GM18507 (cell line): ENCODE measurements at regions not wholly inside any gene's neighbourhood (a gene's known extent, or its start where the extent isn't known, plus 50 kb on each side); places are given as distances from the start of the nearest gene placed in this dataset.

Experiments
- DNase-seq: peaks from one replicate; pipeline ENCODE4 v3.0.0; 2011; ENCODE audit warnings: low read depth; ENCODE audit not compliant: insufficient read length; ENCODE audit errors: extremely low spot score
- FAIRE-seq: peaks from 2 replicates; lab custom pipeline; 2011; peaks lifted over from hg19 to GRCh38; lab: Jason Lieb, UNC

DNA sequence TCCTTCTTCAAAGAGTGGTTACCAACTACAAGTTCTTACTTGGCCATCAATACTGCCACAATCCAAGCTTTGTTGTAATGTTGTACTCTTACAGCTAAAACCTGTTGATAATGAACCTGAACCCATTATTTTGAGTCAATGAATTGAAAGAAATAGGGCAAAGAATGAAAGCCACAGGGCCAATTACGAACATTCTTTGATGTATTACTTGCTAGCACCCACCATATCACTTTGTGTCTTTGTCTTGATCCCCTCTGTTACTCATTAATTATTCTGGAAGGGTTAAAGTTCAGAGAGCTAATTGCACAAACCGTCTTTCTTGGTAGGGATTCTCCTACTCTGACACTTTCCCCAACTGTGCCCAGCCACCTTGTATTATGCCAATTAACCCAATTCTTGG lies 53.2 kb upstream of the TFEC start:
- no peak for FAIRE-seq
- DNase-seq = no peak

DNA sequence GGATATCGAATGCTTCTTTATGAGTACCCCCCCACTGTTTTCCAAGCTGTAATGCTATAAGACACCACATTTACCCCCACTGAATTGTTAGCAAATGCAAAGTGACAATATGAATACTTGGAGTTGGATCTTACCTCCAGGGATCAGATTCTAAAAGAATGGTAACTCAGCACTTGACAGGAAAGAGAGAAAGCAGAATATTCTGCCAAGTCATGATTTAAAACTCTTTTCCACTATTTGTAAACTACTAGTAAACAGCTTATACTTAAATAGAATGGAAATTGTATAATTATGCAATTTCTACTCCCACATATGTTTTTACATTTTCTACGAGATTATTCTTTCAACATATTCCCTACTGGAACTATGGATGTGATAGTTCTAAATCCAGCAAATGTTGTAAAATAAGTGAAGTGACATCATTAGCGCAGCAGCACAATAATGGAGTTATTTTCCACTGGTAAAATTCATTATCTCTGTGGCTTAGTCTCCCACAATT lies 56.0 kb upstream of the TFEC start:
- no peak for DNase-seq
- no peak for FAIRE-seq

DNA sequence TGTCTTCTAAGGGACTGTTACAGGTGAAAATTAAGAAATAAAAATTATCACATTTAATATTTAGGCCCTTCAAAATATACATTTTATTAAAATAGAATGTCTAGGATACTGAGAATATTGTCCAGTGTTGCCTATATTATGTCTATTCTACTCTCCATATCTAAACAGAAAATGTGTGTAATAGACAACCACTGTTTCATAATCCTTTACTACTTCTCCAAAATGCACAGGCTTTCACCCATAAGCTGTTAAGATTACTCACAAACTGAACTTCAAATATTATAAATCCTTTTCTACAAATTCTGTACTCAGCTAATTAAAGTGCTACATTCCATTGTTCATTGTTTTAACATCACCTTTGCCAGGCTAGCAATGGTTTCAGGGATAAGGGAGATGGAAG lies 56.7 kb upstream of the TFEC start:
- FAIRE-seq (no peak), DNase-seq (no peak)

DNA sequence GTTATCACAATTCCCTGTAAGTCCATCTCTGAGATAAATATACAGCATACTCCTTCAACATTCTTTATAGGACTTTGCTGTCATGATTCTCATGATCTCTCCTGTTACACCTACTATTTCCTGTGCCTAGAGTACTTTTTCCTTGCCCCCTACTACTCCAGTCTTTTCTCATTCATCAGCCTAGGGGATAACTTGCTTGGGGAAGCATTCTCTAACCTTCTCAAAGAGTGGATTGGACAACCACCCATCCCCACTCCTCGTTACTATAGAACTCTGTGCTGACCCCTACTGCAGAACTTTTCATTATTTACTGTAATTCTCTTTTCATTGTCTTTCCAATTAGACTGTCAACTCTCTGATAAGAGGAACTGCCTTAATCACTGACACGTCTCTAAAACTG lies 57.4 kb upstream of the TFEC start:
- no peak for FAIRE-seq
- DNase-seq = no peak

DNA sequence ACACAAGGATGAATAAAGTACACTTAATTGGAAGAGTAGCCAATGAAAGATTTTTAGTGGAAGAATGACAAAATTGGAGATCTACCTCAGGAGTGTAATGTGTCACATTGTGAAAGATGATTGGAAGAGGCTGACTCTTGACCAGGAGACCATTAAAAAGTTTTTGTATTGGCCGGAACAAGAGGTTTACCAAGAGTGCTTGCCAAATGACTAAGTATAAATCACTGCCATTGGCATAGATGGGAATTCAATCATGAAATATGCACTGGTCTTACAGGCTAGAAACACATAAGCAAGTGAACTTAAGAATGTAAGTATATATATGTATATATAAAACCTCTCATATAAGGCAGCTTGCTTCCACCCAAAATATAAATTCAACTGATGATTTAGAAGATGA lies 58.7 kb upstream of the TFEC start:
- DNase-seq = no peak
- no peak for FAIRE-seq

DNA sequence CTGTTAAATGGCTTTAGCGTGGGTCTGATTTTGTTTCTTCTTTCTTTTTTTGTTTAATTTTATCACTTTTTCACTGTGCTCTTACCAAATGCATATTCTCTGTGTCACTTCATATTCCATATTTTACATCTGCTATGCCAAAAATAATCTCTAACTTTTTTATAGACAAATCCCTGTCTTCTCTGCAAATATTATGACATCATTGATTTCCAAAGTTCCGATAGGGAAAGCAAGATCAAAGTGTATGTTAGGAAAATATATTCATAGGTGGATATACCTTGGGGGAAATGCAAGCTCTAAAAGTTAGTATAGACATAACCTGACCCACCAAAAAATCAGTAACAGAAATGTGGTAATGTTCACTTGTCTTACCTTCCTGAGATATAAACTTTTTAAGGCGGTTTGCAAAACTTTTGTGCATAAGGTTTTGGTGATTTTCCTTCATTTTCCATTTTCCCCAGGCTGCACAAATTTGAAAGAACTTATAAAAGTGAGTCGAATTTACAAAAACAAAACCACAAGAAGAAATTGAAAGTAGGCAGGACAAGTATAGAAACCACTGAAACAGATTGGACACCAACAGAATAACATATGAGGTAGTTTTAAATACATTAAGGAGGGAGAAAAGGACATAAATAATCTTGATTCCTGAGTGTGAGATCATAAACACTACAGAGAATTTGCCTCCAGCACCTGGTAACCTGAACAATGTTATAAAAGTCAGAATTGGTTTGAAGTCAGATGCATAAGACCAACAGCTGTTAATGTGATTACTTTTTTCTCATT lies 63.1 kb upstream of the TFEC start:
- DNase-seq (no peak), FAIRE-seq (no peak)

DNA sequence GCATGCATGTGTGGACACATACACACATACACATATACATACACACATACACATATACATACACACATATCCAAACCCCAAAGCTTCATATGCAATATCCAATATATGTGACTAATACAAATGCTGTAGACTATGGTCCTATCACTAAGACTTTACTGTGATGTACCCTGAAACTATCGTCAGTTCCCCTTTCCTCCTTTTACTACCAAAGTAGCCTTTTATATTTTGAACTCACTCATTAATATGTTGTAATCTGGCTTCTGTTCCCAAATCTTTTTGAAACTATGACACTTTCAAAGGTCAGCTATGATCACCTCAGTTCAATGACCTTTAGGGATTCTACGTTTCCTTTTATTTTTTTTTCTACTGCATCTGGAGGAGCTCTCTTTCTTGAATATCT lies 64.8 kb upstream of the TFEC start:
- FAIRE-seq = no peak
- no peak for DNase-seq

DNA sequence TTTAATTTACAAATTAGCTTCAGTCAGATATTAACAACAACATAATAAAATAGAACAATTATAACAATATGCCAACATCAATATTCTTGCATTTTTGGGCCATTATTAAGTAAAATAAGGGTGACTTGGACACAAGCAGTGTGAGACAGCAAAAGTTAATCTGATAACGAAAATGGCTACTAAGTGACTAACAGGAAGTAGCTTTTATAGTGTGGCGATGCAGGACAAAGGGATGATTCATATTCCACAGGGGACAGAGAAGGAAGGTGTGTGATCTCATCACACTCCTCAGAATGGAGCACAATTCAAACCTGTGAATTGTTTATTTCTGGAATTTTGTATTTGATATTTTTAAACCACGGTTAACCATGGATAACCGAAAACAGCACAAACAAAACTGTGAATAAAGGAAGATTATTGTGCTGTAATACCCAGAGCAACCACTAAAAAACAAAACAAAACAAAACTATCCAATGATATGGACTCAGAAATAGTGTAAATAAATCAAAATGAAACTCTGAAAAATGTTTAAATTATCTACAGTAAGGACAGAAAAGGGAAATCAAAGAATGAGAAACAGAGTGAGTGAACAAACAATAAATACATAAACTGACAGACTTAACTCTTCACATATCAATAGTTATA lies 66.9 kb upstream of the TFEC start:
- DNase-seq = no peak
- no peak for FAIRE-seq

DNA sequence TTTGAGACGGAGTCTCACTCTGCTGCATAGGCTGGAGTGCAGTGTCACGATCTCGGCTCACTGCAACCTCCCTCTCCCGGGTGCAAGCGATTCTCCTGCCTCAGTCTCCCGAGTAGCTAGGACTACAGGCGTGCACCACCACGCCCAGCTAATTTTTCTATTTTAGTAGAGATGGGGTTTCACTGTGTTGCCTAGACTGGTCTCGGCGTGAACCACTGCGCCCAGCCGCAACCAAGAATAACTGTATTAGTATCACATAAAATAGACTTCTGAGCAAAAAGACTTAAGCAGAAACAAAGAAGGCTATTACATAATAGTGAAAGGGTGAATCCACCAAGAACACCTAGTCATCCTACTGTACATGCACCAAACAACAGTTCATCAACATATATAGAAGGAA lies 67.6 kb upstream of the TFEC start:
- FAIRE-seq = no peak
- DNase-seq = no peak

DNA sequence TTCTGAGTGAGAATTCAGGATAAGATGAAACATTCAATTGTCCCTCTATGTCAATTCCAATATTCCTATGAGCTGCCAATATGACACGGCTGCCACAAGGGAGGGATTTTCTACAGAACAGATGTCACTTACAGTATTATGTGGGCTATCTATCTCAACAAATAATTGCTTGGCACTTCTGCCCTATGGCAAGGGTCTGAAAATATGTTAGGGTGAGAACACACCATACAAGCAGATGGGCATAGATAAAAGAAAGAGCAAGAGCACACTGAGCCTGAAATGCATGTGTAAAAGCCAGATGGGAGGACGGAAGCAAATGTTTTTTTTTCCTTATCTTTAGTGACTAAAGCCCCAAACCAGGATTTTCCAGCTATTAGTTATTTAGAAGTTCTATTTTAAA lies 70.1 kb upstream of the TFEC start:
- DNase-seq (no peak), FAIRE-seq (no peak)

DNA sequence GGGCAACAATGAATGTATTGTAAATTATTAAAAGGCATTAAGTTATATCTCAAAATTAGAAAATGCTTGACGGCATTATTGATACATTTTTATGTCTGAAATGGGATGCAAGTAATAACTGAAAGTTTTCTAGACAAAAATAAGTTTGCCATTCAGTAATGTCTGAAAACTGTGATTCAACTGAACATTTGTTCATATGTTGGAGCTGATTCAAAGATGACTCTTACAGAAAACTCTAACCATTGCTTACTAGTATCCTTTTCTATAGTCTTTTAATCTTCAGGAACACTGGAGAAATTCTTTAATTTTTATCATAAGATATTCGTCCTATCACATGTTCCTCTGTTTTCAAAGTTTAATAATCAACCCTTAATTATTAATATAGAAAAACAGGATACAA lies 71.1 kb upstream of the TFEC start:
- FAIRE-seq (no peak), DNase-seq (no peak)

DNA sequence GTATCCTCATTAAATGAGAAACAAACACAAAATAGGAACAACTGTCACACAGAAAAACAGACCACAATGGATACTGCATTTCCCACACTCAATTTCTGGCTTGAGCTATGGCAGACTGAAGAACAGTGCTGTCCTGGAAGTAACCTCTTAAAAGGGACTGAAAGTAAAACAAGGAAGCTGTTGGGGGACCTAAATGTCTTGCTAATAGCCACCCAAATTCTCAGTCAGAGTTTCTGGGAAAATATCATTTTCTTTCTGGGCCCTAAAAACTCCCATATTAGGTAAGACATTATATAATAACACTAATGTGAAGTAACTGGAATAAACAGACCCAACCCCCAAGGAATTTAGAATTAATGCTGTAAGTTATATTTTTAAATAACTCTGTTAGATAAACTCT lies 80.9 kb upstream of the TFEC start:
- no peak for DNase-seq
- no peak for FAIRE-seq

DNA sequence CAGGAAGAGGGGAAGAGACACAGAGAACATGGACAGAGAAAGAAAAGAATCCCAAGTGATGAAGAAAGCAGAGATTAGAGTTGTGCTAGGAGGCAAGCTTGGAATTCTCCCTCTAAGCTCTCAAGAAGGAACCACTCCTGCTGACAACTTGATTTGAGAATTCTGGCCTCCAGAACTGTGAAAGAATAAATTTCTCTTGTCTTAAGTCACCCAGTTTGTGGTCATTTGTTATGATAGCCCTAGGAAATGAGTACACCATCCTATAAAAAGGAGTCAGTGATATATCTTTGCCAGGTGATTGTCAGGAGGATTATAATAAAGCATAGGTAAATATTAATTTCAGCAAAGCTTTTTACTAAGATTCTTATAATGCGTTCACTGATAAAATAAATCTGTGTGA lies 82.7 kb upstream of the TFEC start:
- DNase-seq (no peak), FAIRE-seq (no peak)

DNA sequence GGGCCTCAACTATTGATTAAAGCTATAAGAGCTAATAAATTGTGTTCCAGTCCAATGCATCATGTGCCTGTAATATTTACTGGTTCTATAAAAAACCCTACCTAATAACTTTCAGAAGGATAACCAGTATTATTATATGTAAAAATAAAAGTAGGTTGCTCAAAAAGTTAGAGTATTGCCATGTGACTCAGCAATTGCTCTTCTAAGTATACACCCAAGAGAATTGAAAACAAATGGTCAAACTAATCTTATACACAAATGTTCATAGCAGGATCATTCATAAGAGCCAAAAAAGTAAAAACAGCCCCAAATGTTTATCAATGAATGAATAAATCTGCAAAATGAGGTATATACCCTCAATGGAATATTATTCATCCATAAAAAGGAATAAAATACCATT lies 89.5 kb upstream of the TES start:
- no peak for FAIRE-seq
- DNase-seq = no peak

DNA sequence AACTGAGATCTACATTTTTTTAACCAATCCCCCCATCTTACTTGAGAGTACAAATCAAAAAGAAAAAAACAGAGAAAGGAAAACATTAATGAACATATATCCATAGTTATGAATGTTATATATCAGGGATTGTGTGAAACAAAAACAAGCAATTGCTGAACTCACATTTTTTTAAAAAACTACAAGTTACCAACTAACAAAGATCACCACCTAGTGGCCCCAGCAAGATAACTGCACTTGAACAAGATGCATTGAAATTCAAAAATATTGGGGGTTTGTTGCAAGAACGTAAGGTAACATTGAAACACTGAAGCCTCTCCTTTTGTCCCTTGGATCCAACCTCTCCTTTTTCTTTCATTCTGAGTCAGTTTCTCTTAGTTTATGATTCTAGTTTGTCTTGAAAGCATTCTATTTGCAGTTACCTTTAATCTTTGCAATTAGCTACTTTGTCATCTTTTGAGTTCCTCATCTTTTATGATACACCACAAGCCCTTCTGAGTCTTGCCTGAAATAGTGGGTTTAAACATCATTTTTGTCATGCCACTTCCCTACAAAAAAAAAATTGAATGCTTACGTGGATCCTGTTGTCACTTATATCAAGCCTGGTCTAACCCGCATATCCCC lies 87.3 kb upstream of the TES start:
- FAIRE-seq = peak; percentile 68
- peak; percentile 2 for DNase-seq

DNA sequence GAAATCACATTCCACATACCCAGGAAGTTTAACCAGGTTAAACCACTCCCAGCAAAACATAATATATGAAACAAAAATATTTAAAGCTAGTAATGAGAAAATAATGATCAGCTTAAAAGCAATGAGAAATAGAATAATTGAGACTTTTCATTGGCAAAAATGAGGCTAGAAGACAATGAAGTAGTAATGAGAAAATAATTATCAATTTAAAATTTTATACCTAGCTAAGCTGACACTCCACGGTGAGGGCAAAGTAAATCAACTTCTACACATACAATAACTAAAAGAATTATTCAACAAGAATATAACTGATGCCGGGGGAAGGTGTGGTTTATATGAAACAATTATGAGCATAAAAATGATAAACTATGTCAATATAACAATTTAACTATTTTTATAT lies 82.2 kb upstream of the TES start:
- no peak for DNase-seq
- FAIRE-seq = no peak

DNA sequence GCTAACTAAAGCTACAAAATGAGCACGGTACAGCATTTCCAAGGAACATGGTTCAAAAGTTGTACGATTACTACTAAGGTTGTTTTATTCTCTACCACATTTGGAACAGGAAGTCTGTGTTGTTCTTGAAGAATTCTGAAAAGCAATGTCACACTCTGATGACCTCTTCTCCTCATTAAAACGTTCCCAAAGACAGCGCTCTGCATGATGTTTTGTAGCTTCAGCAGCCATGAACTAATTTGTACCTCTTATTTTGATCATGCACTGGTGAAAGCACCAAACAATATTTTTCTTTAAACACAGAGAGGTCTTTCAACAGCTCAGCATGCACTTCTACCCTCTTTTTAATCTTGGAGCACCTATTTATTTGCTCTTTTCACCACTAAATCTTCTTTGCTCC lies 75.0 kb upstream of the TES start:
- DNase-seq = no peak
- FAIRE-seq = no peak

DNA sequence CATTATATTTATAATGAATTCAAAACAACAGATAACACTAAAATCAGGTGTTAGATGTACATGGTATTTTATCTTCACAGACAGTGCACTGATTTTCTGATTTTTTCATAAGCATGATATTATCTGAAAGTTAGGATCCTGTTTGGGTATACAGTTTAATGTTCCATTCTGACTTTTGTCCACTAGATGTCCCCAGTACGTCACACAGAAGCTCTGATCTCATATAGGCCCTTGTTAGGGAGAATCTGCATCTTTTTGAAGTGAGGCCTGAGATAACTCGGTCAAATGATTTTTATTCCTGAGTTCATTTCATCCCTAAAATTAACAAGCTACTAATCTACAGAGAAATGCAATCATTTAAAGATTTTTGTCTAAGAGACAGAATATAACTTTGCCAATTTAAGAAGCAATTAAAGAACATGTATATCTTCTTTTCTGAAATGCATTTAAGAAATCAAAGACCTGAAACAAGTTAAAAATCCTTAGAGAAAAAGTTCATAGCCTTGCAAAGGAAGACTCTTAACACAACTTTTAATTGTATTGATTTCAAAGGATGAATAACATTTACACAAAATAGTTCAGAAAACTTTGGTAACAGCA lies 72.0 kb upstream of the TES start:
- FAIRE-seq = peak; percentile 93
- DNase-seq = peak; percentile 5

DNA sequence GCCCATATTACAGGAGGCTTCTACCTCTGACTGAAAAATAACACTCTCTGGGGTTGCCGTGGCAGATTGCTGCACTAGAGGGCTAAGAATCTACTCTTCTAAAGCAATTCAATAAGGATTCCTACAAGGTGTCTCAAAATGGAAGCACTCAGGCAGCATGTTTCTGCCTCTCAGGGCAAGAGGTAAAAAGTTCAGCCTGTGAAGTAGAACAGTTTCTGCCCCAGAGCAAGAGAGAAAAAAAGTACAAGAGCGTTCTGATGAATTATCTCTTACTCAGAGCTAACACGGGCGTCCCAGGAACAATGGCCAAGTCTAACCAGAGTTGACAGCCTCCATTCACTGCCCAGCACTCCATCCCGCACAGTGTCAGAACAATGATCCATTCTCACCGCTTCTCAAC lies 71.3 kb upstream of the TES start:
- FAIRE-seq = no peak
- DNase-seq = no peak

DNA sequence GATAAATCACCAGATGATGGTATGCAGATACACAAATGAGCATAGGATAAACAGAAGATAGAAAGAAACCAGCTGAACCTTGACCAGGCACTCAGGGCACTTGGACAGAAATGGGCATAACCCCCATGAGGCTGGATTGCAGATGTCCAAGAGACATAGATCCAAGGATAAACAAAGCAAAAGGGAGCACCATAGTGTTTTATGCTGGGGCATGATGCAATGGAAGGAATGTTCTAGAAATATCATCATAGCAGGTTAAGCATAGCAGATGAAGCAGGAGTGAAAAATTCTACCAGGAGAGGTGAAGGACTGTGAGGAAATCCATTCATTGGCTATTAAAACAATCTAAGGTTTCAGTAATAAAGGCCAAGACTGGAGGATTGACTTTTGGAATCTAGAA lies 70.5 kb upstream of the TES start:
- DNase-seq = no peak
- no peak for FAIRE-seq

DNA sequence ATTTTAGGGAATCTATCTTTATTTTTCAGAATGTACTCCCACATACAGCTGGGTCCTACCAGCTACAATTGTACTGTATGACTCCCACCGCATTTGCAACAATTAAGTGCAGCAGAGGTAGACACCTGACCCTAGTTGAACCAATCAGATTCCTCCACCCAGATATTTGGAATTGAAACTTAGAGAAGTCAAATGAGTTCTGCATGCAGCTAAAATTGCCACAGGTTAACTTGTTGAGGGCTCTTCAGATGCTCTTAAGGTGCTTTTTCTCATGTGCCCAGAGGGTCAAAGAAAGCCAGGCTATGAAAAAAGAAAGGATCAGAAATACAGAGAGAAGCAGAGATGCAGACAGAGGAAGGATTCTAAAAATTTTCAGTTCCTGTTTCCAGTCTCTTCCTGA lies 68.0 kb upstream of the TES start:
- FAIRE-seq (no peak), DNase-seq (no peak)
